Smooth muscle cell (in vitro differentiated cells): ENCODE measurements at regions not wholly inside any gene's neighbourhood (a gene's known extent, or its start where the extent isn't known, plus 50 kb on each side); places are given as distances from the start of the nearest gene placed in this dataset.

Source experiments
- DNase-seq: peaks from one replicate; lab custom pipeline; 2025; ENCODE audit not compliant: unreplicated experiment; lab: John Stamatoyannopoulos, UW
- H2AFZ ChIP-seq: fragments of 200-600 bp; sonication (generic); 2 replicates; pipeline ENCODE4 v1.6.0; 2016; ENCODE audit warnings: antibody characterized with exemption, low read depth, mild to moderate bottlenecking
- H3F3A ChIP-seq: fragments of 200-600 bp; sonication (generic); 2 replicates; pipeline ENCODE4 v1.6.0; 2017; ENCODE audit warnings: antibody characterized with exemption, low read depth
- H3K27ac ChIP-seq: fragments of 200-600 bp; sonication (generic); 2 replicates; pipeline ENCODE4 v1.5.1; 2016; ENCODE audit warnings: low read depth, mild to moderate bottlenecking
- H3K27me3 ChIP-seq: fragments of 200-600 bp; sonication (generic); 2 replicates; pipeline ENCODE4 v1.6.1; 2016; ENCODE audit warnings: low read depth, mild to moderate bottlenecking
- H3K36me3 ChIP-seq: fragments of 200-600 bp; sonication (generic); 2 replicates; pipeline ENCODE4 v1.5.1; 2016; ENCODE audit warnings: low read depth
- H3K4me1 ChIP-seq: fragments of 200-600 bp; sonication (generic); 2 replicates; pipeline ENCODE4 v1.5.1; 2016; ENCODE audit warnings: low read depth
- H3K4me2 ChIP-seq: fragments of 200-600 bp; sonication (generic); 2 replicates; pipeline ENCODE4 v1.6.0; 2016; ENCODE audit warnings: mild to moderate bottlenecking
- H3K4me3 ChIP-seq: fragments of 200-600 bp; sonication (generic); 2 replicates; pipeline ENCODE4 v1.5.1; 2016; ENCODE audit warnings: mild to moderate bottlenecking
- H3K79me2 ChIP-seq: fragments of 200-600 bp; sonication (generic); 2 replicates; pipeline ENCODE4 v1.6.0; 2016; ENCODE audit warnings: low read depth, mild to moderate bottlenecking
- H3K9ac ChIP-seq: fragments of 200-600 bp; sonication (generic); 2 replicates; pipeline ENCODE4 v1.6.0; 2016; ENCODE audit warnings: low read depth
- H3K9me3 ChIP-seq: fragments of 200-600 bp; sonication (generic); replicated peaks from 2 replicates; pipeline ENCODE4 v1.5.1; 2016; ENCODE audit warnings: low read depth
- H4K20me1 ChIP-seq: fragments of 200-600 bp; sonication (generic); 2 replicates; pipeline ENCODE4 v1.6.0; 2016; ENCODE audit warnings: low read depth
- WGBS: methylation state at CpG from one replicate; pipeline ENCODE4 v1.1.7; 2016; ENCODE audit warnings: low lambda C conversion rate; 5-methylcytosine and 5-hydroxymethylcytosine counted together
- TF ChIP-seq, protein P1 (sequence below): fragments of 200-600 bp; sonication (generic); IDR thresholded peaks from 2 replicates; pipeline ENCODE4 v1.5.1; 2017; ENCODE audit warnings: borderline replicate concordance, mild to moderate bottlenecking, antibody characterized with exemption; ENCODE audit not compliant: insufficient read depth, poor library complexity, severe bottlenecking

DNA sequence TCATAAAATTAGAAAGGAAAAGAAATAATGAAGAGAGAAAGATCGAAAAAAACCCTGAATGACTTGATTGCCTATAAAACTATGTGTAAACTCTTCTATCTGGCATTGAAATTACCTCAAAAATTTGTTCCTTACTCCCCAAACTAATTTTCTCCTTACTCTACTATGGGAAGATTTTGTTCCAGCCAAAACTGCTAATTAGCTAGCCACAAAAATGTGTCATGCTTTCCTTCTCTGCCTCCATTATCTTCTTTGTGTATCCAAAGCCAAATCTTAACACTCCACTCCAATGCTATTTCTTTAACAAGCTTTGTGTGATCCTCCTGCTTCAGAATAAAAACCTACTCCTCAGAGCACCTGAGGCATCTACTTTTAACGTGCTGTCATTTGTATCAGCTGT is 831.2 kb downstream of the METTL15 start:
- Histone ChIP-seq H3K27ac (no peak overlapping the region), H3K4me1 (no peaks in the 10 kb centered on the region), H4K20me1 (no peaks in the 10 kb centered on the region), H3K27me3 (no peaks in the 10 kb centered on the region), H2AFZ (no peak overlapping the region), H3K9ac (no peak overlapping the region), H3K36me3 (no peaks in the 10 kb centered on the region), H3K4me2 (no peak overlapping the region), H3F3A (no peaks in the 10 kb centered on the region), H3K9me3 (no peaks in the 10 kb centered on the region), H3K79me2 (no peaks in the 10 kb centered on the region), H3K4me3 (no peak overlapping the region)
- no peak for DNase-seq
- TF ChIP-seq, protein P1, sequence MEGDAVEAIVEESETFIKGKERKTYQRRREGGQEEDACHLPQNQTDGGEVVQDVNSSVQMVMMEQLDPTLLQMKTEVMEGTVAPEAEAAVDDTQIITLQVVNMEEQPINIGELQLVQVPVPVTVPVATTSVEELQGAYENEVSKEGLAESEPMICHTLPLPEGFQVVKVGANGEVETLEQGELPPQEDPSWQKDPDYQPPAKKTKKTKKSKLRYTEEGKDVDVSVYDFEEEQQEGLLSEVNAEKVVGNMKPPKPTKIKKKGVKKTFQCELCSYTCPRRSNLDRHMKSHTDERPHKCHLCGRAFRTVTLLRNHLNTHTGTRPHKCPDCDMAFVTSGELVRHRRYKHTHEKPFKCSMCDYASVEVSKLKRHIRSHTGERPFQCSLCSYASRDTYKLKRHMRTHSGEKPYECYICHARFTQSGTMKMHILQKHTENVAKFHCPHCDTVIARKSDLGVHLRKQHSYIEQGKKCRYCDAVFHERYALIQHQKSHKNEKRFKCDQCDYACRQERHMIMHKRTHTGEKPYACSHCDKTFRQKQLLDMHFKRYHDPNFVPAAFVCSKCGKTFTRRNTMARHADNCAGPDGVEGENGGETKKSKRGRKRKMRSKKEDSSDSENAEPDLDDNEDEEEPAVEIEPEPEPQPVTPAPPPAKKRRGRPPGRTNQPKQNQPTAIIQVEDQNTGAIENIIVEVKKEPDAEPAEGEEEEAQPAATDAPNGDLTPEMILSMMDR = no peak
- 74% methylated on average over 2 of the region's 2 CpGs for WGBS

DNA sequence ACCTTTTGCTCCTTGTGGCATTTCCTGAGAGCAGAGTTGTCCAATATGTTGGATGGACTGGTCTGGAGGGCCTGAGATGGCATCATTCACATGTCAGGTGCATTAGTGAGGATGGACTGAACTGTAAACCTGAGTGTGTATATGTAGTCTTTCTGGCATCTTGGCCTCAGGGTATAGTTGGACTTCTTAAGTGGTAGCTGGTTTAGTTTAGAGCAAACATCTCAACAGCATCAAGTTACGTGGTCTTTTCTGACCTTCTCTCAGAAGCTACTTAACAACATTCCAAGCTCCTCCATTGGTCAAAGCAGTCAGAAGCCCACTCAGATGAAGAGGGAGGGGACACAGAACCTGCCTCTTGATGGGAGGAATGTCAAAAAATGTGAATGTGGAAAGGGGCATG is 829.9 kb downstream of the METTL15 start:
- H3K27me3 ChIP-seq = no peaks in the 10 kb centered on the region
- DNase-seq = no peak
- TF ChIP-seq, protein P1 = no peak
- WGBS = 67% methylated on average over 1 of the region's 1 CpG
- H3K4me3 ChIP-seq = no peak overlapping the region
- no peak overlapping the region for H3K27ac ChIP-seq
- no peaks in the 10 kb centered on the region for H3K4me1 ChIP-seq
- H3K36me3 ChIP-seq = no peaks in the 10 kb centered on the region
- no peak overlapping the region for H3K4me2 ChIP-seq
- H3K79me2 ChIP-seq = no peaks in the 10 kb centered on the region
- H3K9me3 ChIP-seq = no peaks in the 10 kb centered on the region
- H2AFZ ChIP-seq = no peak overlapping the region
- H4K20me1 ChIP-seq = no peaks in the 10 kb centered on the region
- no peaks in the 10 kb centered on the region for H3F3A ChIP-seq
- no peak overlapping the region for H3K9ac ChIP-seq

DNA sequence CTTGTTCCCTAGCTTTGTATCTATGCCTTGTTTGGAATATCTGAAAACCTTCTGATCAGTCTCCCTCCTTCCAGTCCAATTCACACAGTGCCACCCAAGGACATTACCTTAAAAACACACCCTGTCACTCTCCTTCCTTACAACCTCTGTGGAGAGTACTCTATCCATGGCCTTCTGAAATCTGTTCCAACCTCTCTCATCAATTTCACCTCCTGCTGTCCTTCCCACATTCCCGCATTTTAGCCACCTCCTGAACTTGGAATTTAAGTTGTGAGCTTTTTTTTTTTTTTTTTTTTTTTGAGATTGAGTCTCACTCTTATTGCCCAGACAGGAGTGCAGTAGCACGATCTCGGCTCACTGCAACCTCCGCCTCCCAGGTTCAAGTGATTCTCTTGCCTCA is 824.8 kb downstream of the METTL15 start:
- H3K9ac ChIP-seq = no peak overlapping the region
- no peak overlapping the region for H3K27ac ChIP-seq
- no peak for DNase-seq
- no peak overlapping the region for H2AFZ ChIP-seq
- H3K79me2 ChIP-seq = no peaks in the 10 kb centered on the region
- no peaks in the 10 kb centered on the region for H3K4me1 ChIP-seq
- no peaks in the 10 kb centered on the region for H4K20me1 ChIP-seq
- H3K4me3 ChIP-seq = no peak overlapping the region
- no peaks in the 10 kb centered on the region for H3F3A ChIP-seq
- no peaks in the 10 kb centered on the region for H3K36me3 ChIP-seq
- no peak overlapping the region for H3K4me2 ChIP-seq
- TF ChIP-seq, protein P1 = no peak
- no peaks in the 10 kb centered on the region for H3K27me3 ChIP-seq
- WGBS = 81% methylated on average over 4 of the region's 4 CpGs
- H3K9me3 ChIP-seq = no peaks in the 10 kb centered on the region

DNA sequence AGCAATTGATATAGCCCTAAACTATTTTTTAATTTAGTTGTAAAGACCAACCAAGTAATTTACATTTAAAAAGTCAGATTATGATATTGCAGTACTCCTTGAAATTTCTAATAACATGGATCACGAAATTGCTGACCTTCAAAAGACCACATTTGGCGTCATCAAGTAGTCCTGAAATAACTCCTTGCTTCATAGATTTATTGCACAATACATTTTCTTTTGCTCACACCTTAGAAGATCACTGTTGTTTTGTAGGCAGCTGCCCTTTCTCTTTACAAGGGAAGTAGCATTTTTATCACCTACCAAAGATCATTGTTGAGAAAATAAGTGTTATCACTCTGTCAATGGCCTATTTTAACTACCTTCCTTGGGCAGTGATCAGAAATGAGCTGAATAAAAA is 815.8 kb downstream of the METTL15 start:
- Histone ChIP-seq H2AFZ (no peak overlapping the region), H3K9ac (no peak overlapping the region), H3K79me2 (no peaks in the 10 kb centered on the region), H3K4me1 (no peaks in the 10 kb centered on the region), H4K20me1 (no peaks in the 10 kb centered on the region), H3F3A (no peaks in the 10 kb centered on the region), H3K27me3 (no peaks in the 10 kb centered on the region), H3K27ac (no peak overlapping the region), H3K36me3 (no peaks in the 10 kb centered on the region), H3K9me3 (no peaks in the 10 kb centered on the region), H3K4me2 (no peak overlapping the region), H3K4me3 (no peak overlapping the region)
- TF ChIP-seq, protein P1 = no peak
- 81% methylated on average over 2 of the region's 2 CpGs for WGBS
- DNase-seq = no peak
